HG03521 (cell line): ENCODE measurements at regions not wholly inside any gene's neighbourhood (a gene's known extent, or its start where the extent isn't known, plus 50 kb on each side); places are given as distances from the start of the nearest gene placed in this dataset.

Experiments used
- ATAC-seq: cut with Tn5 transposase; IDR thresholded peaks from one replicate; pipeline ENCODE4 v1.9.1; 2021; ENCODE audit warnings: mild to moderate bottlenecking, moderate library complexity; ENCODE audit not compliant: unreplicated experiment

- no peak for ATAC-seq
Measured at GRCh38 chr5:2220741-2221140, 338.0 kb upstream of the IRX4 start.

- no peak for ATAC-seq
Measured at GRCh38 chr5:2219149-2219776, 336.5 kb upstream of the IRX4 start.

GRCh38 chr5:2217219-2217618 lies 334.5 kb upstream of the IRX4 start:
- no peak for ATAC-seq

GRCh38 chr5:2214910-2215590 lies 332.3 kb upstream of the IRX4 start:
- no peak for ATAC-seq

DNA sequence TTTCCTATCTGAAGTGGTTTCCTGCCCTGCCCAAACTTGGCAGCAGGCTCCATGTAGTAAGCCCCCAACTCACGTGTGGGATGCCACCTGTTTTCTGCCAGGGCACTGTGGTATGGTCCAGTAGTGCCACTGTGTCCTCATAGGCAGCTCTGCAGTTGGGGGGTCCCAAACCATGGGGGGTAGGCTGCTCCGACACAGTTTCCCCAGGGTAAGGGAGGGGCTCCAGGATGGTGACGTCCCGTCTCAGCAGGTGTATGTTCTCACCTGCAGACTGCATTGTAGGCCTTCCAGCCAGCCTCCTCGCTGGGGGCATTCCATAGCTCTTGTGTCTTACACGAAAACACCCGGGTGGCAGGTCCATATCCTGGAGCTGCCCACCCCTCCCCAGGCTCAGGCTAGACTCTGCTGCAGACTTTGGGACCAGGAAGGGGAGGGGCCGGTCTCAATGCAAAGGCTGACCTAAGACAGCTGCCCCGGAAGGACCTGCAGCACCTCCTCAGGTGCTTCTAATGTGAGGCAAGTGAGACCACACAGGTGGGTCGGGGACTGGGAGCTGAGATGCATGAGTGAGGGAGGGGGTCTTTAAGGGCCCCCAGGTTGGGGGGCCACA lies 330.5 kb upstream of the IRX4 start:
- no peak for ATAC-seq

GRCh38 chr5:2212481-2212880 lies 329.8 kb upstream of the IRX4 start:
- ATAC-seq: no peak

DNA sequence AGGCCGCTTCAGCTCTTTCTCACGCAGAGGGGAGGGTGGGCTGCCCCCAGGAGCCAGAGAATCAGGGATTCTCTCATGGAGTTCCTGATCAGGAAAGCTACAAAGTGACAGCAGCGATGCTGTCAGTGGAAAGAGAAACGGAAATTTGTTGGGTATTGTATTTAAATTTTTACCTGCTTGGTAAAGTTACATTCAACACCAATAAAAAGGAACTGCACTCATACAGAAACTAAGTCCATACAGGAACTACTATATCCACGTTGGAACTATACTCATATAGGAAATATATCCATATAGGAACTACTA lies 325.5 kb upstream of the IRX4 start:
- ATAC-seq: no peak

GRCh38 chr5:2207416-2208238 lies 324.9 kb upstream of the IRX4 start:
- ATAC-seq: no peak

GRCh38 chr5:2207109-2207399 lies 324.3 kb upstream of the IRX4 start:
- ATAC-seq: no peak

GRCh38 chr5:2206293-2207108 lies 323.8 kb upstream of the IRX4 start:
- ATAC-seq: no peak

DNA sequence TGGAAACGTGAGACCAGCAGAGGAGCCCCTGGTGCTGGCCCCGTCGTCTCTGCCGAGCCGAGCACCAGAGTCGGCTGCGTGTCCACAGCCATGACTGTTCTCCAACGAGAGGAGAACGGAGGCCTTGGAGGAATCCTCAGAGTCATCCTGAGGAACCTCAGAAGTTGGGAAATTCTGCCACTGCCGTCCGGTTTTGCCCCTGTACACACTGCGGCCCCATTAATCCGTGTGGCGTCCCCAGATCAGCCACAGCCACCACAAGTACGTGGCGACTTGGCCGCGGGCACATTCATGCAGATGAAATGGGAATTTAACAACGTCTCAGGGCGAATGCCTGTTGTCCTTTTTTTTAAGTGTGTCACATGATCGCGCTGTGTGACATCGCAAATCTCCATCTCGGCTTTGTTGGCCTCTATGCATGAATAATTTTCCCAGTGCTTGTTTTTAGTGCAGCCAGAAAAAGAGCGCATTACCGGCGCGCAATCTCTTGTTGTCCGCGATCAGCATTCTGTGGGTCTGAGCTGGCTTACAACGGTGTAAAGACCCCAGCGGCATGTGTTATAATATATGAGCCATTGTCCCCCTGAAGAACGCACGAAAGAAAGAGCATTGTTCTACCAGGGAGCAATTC lies 323.0 kb upstream of the IRX4 start:
- ATAC-seq: no peak

- no peak for ATAC-seq
Measured at GRCh38 chr5:2205185-2205585, 322.5 kb upstream of the IRX4 start.

- ATAC-seq: no peak
Measured at GRCh38 chr5:2204366-2205184, 321.9 kb upstream of the IRX4 start.

GRCh38 chr5:2203774-2204173 lies 321.0 kb upstream of the IRX4 start:
- no peak for ATAC-seq

DNA sequence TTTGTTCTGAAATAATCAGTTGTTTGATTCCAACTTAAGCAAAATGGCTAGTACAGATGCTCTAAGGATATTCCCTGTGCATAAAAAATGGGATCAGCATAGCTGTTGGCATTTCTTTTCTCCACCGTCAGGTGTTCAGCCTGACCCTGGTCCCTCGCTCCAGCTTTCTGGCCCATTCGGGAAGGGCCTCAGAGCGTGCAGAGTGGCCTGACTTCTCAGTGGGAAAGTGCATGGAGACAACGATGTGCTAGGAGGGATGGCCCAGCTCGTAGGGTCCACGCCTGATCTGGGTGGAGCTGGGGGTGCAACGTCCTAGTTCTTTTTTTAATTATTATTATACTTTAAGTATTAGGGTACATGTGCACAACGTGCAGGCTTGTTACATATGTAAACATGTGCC lies 319.1 kb upstream of the IRX4 start:
- no peak for ATAC-seq

DNA sequence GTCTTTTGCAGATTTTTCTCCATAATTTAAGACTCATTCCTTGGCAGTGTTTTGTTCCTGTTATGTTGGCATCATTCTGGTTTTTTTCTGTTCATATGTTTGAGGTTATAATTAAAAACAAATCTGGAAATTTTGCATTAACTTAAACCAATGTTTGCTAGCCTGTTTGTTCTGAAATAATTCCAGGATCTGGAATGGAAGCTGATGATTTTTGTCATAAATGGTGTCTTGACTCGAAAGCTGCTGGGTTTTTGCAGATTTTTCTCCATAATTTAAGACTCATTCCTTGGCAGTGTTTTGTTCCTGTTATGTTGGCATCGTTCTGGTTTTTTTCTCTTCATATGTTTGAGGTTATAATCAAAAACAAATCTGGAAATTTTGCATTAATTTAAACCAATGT lies 318.7 kb upstream of the IRX4 start:
- no peak for ATAC-seq

- ATAC-seq: no peak
Measured at GRCh38 chr5:2201011-2201410, 318.3 kb upstream of the IRX4 start.

GRCh38 chr5:2200261-2200950 lies 317.7 kb upstream of the IRX4 start:
- no peak for ATAC-seq

- ATAC-seq: no peak
Measured at GRCh38 chr5:2199697-2200096, 317.0 kb upstream of the IRX4 start.
